Naive thymus-derived CD4-positive, alpha-beta T cell (primary cell): ENCODE measurements at regions not wholly inside any gene's neighbourhood (a gene's known extent, or its start where the extent isn't known, plus 50 kb on each side); places are given as distances from the start of the nearest gene placed in this dataset.
"Not testable (repeated sequence)": the region's sequence is repeated elsewhere in the genome, so short reads cannot be mapped to it uniquely, and the experiment has no call there.

Experiments
- ATAC-seq: fragments of 150-1000 bp; cut with Tn5 transposase; 2 replicates; pipeline ENCODE4 v1.10.0; 2021; ENCODE audit warnings: mild to moderate bottlenecking, moderate library complexity
- CTCF ChIA-PET: fragments of 350-600 bp; sonication (Branson Sonifier 250); formaldehyde crosslinking; loops from one replicate; lab custom pipeline; 2021; ENCODE audit warnings: antibody characterized with exemption; lab: Charles Lee
- POLR2A ChIA-PET: fragments of 350-600 bp; sonication (Branson Sonifier 250); formaldehyde crosslinking; loops from one replicate; lab custom pipeline; 2021; ENCODE audit warnings: antibody characterized with exemption, inconsistent platforms; lab: Charles Lee
- DNase-seq, 9 donors: peaks; one replicate each; pipeline versions ENCODE4 v3.0.0 to v3.0.0-alpha.2; 2020 to 2022; ENCODE audit warnings: mixed read lengths in 1 of 9
- H3K27ac ChIP-seq: one replicate; pipeline ENCODE4 v1.7.0; 2013; ENCODE audit warnings: mild to moderate bottlenecking, low read depth, low read length, moderate library complexity
- H3K27me3 ChIP-seq, 2 donors: one replicate each; pipeline ENCODE4 v1.7.0; 2013; ENCODE audit warnings: low read length in 2 of 2, mild to moderate bottlenecking in 2 of 2, moderate library complexity in 2 of 2; ENCODE audit not compliant: control insufficient read depth in 2 of 2, insufficient read depth in 2 of 2
- H3K36me3 ChIP-seq, 3 experiments: 1 replicate in 2 of 3; 2 replicates in 1 of 3; pipeline ENCODE4 v1.7.0; 2013; ENCODE audit warnings: low read length in 3 of 3, mild to moderate bottlenecking in 3 of 3, moderate library complexity in 1 of 3; ENCODE audit not compliant: insufficient read depth in 3 of 3, control insufficient read depth in 2 of 3
- H3K4me1 ChIP-seq, 2 donors: one replicate each; pipeline ENCODE4 v1.7.0; 2013; ENCODE audit warnings: low read length in 2 of 2, mild to moderate bottlenecking in 2 of 2, moderate library complexity in 1 of 2; ENCODE audit not compliant: control insufficient read depth in 2 of 2, insufficient read depth in 2 of 2
- H3K4me3 ChIP-seq: 2 replicates; pipeline ENCODE4 v1.7.0; 2013; ENCODE audit warnings: mild to moderate bottlenecking, low read length
- H3K9me3 ChIP-seq, 3 experiments: 1 replicate in 2 of 3; 2 replicates in 1 of 3; pipeline ENCODE4 v1.7.0; 2013; ENCODE audit warnings: low read length in 3 of 3; ENCODE audit not compliant: control insufficient read depth in 2 of 3
- H3K27ac Mint-ChIP-seq, 9 donors: one replicate each; pipeline ENCODE4 v1.8.0; 2020 to 2022; ENCODE audit warnings: mixed read lengths in 9 of 9, mild to moderate bottlenecking in 8 of 9, moderate library complexity in 5 of 9, inconsistent platforms in 2 of 9
- H3K27me3 Mint-ChIP-seq, 5 donors: one replicate each; pipeline ENCODE4 v1.8.0; 2021 to 2022; ENCODE audit warnings: mixed read lengths in 5 of 5, mild to moderate bottlenecking in 1 of 5
- H3K36me3 Mint-ChIP-seq, 5 donors: one replicate each; pipeline ENCODE4 v1.8.0; 2020 to 2022; ENCODE audit warnings: mixed read lengths in 5 of 5, mild to moderate bottlenecking in 3 of 5, inconsistent platforms in 1 of 5
- H3K4me1 Mint-ChIP-seq, 7 donors: one replicate each; pipeline ENCODE4 v1.8.0; 2020 to 2022; ENCODE audit warnings: mixed read lengths in 7 of 7, mild to moderate bottlenecking in 3 of 7, inconsistent platforms in 1 of 7
- H3K4me3 Mint-ChIP-seq, 10 donors: one replicate each; pipeline ENCODE4 v1.8.0; 2020 to 2022; ENCODE audit warnings: mild to moderate bottlenecking in 10 of 10, mixed read lengths in 10 of 10, moderate library complexity in 6 of 10, inconsistent platforms in 2 of 10
- H3K9me3 Mint-ChIP-seq, 11 donors: one replicate each; pipeline ENCODE4 v1.8.0; 2020 to 2022; ENCODE audit warnings: mixed read lengths in 11 of 11, mild to moderate bottlenecking in 4 of 11, inconsistent platforms in 1 of 11, moderate library complexity in 1 of 11
- intact Hi-C, 2 donors: fragments of 100-400 bp; cut with micrococcal nuclease; formaldehyde crosslinking; loops; one replicate each; pipeline ENCODE4 v1.15.1; 2023

DNA sequence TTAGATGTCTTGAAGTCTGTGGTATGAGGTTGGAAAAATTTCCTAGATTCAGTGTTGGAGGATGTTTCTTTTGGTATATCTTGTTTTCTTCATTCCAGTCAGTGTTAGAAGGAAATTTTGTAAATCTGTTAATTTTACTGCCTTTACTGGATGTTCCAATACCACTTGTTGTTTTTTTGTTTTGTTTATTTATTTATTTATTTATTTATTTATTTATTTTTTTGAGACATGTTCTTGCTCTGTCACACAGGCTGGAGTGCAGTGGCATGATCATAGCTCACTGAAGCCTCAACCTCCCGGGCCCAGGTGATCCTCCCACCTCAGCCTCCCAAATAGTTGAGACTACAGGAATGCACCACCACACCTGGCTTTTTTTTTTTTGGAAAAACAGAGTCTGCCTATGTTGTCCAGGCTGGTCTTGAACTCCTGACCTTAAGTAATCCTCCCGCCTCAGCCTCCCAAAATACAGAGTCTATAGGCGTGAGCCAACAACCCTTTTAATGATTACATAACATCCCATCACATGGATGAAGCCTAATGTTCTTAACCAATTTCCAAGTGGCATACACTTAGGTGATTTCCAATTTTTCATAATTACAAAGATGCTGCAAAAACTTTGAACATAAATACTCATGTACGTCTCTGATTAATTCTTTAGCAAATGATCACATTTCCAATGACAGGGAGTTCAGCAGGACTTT is 52.8 kb upstream of the WAC start:
- no peak overlapping the region for H3K27ac ChIP-seq
- H3K27me3 ChIP-seq, result no peaks in the 10 kb centered on the region
- peaks cover 0 to 3% (median 0%) of the 10 kb centered on the region in 5 donors for H3K36me3 Mint-ChIP-seq
- intact Hi-C loops, result no loop called here
- DNase-seq, result no peak
- no peak for ATAC-seq
- H3K4me1 Mint-ChIP-seq, result no peaks in the 10 kb centered on the region
- ChIA-PET CTCF (no interaction called here), POLR2A (no interaction called here)
- peaks cover 0 to 17% (median 11%) of the 10 kb centered on the region in 5 donors for H3K27me3 Mint-ChIP-seq
- H3K9me3 Mint-ChIP-seq, result peaks cover 0 to 6% (median 0%) of the 10 kb centered on the region in 11 donors
- no peak overlapping the region for H3K4me3 Mint-ChIP-seq
- H3K4me3 ChIP-seq, result no peak overlapping the region
- no peaks in the 10 kb centered on the region for H3K4me1 ChIP-seq
- H3K27ac Mint-ChIP-seq, result no peak overlapping the region
- H3K9me3 ChIP-seq, result no peaks in the 10 kb centered on the region
- no peaks in the 10 kb centered on the region for H3K36me3 ChIP-seq

DNA sequence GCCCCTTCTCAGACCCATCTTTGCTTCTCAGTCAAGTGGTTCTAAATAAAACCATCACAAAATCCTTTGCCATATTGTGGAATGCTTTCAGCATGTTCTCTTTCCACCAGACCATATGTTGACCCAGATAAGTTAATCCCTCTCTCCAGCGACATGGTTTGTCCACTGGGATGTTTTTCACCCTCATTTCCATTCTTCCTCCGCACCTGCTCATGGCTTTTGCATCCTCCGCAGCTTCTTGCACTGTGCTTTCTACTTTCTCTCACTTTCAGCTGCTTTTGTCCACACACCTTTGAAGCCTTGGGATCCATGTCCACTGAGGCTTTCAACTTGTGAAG is 52.3 kb upstream of the WAC start:
- ATAC-seq (no peak), DNase-seq (no peak)
- H3K27ac ChIP-seq, result no peak overlapping the region
- H3K4me3 ChIP-seq, result no peak overlapping the region
- no peaks in the 10 kb centered on the region for H3K9me3 ChIP-seq
- Mint-ChIP-seq H3K36me3 (peaks cover 0 to 3% (median 0%) of the 10 kb centered on the region in 5 donors), H3K4me3 (no peak overlapping the region), H3K27ac (no peak overlapping the region), H3K4me1 (no peaks in the 10 kb centered on the region), H3K27me3 (peaks cover 0 to 16% (median 11%) of the 10 kb centered on the region in 5 donors), H3K9me3 (peaks cover 0 to 6% (median 0%) of the 10 kb centered on the region in 11 donors)
- CTCF ChIA-PET, result no interaction called here
- H3K4me1 ChIP-seq, result no peaks in the 10 kb centered on the region
- no peaks in the 10 kb centered on the region for H3K36me3 ChIP-seq
- POLR2A ChIA-PET, result no interaction called here
- no peaks in the 10 kb centered on the region for H3K27me3 ChIP-seq
- intact Hi-C loops, result no loop called here

DNA sequence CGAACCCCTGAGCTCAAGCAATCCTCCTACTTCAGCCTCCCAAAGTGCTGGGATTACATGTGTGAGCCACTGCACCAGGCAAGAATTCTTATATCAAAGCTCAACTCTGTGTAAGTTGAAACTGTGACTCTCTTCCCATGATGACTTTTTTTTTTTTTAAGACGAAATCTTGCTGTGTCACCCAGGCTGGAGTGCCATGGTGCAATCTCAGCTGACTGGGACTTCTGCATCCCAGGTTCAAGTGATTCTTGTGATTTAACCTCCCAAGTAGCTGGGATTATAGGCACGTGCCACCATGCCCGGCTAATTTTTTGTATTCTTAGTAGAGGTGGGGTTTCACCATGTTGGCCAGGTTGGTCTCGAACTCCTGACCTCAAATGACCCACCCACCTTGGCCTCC is 51.6 kb upstream of the WAC start:
- H3K36me3 ChIP-seq, H3K27ac Mint-ChIP-seq, H3K9me3 ChIP-seq, H3K4me3 ChIP-seq, H3K27me3 ChIP-seq, H3K27ac ChIP-seq, intact Hi-C loops, H3K9me3 Mint-ChIP-seq, H3K4me3 Mint-ChIP-seq, H3K36me3 Mint-ChIP-seq, H3K4me1 Mint-ChIP-seq, DNase-seq, ATAC-seq, H3K4me1 ChIP-seq: not testable (repeated sequence)
- POLR2A ChIA-PET, result interaction anchor here (0.6 kb wide), 1 partner anchor 55 kb away, joined by 4 read pairs; no protein-coding TSS in a partner anchor
- CTCF ChIA-PET, result interaction anchor here (0.6 kb wide), 1 partner anchor 151 kb away, joined by 5 read pairs; no protein-coding TSS in a partner anchor
- H3K27me3 Mint-ChIP-seq, result peaks cover 0 to 11% (median 8%) of the 10 kb centered on the region in 5 donors

DNA sequence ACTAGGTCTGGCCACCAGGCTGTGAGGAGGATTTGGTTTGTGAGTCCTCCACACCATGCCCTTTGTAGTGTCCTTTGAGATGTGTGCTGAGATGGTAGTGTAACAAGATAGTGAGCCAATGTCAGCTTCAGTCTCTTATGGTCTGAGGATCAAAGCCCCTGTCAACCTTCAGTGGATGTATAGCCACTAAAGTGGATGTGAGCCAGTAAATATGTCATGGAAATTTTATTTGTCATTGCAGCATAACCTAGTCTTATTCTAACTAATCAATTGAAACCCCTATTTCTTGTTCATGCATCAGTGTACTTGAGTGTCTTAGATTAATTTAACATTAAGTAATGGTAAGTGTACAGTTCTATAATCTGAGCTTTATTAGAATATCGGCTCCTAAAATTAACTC is 51.0 kb upstream of the WAC start:
- no peak for DNase-seq
- Mint-ChIP-seq H3K4me3 (no peak overlapping the region), H3K9me3 (peaks cover 0 to 6% (median 0%) of the 10 kb centered on the region in 11 donors), H3K36me3 (peaks cover 0 to 3% (median 0%) of the 10 kb centered on the region in 5 donors), H3K4me1 (peaks cover 0 to 5% (median under 1%) of the 10 kb centered on the region in 7 donors), H3K27ac (no peak overlapping the region), H3K27me3 (peaks cover 0 to 11% (median 8%) of the 10 kb centered on the region in 5 donors)
- ChIA-PET CTCF (interaction anchor here (0.6 kb wide), 1 partner anchor 151 kb away, joined by 5 read pairs; no protein-coding TSS in a partner anchor), POLR2A (no interaction called here)
- ATAC-seq, result no peak
- Histone ChIP-seq H3K9me3 (no peaks in the 10 kb centered on the region), H3K36me3 (no peaks in the 10 kb centered on the region), H3K27me3 (no peaks in the 10 kb centered on the region), H3K27ac (no peak overlapping the region), H3K4me3 (no peak overlapping the region), H3K4me1 (no peaks in the 10 kb centered on the region)
- intact Hi-C loops, result no loop called here
